Peyer's patch (tissue), 4 donors: ENCODE measurements at regions not wholly inside any gene's neighbourhood (a gene's known extent, or its start where the extent isn't known, plus 50 kb on each side); places are given as distances from the start of the nearest gene placed in this dataset.

Experiments used
- DNase-seq, 3 donors: peaks; one replicate each; pipeline ENCODE4 v3.0.0-alpha.2; 2017 to 2019
- H3K27ac ChIP-seq, 4 donors: fragments of 200-600 bp; sonication (generic); one replicate each; pipeline ENCODE4 v1.5.1; 2016 to 2019
- H3K27me3 ChIP-seq, 2 donors: fragments of 200-600 bp; sonication (generic); one replicate each; pipeline ENCODE4 v1.5.1; 2019
- H3K36me3 ChIP-seq, 3 donors: fragments of 200-600 bp; sonication (generic); one replicate each; pipeline ENCODE4 v1.5.1; 2016 to 2019
- H3K4me1 ChIP-seq, 4 donors: fragments of 200-600 bp; sonication (generic); one replicate each; pipeline ENCODE4 v1.5.1; 2016 to 2019
- H3K4me3 ChIP-seq, 4 donors: fragments of 200-600 bp; sonication (generic); 1 replicate in 3 of 4; 2 replicates in 1 of 4; pipeline ENCODE4 v1.5.1; 2016 to 2019; ENCODE audit warnings: mild to moderate bottlenecking in 1 of 4
- H3K9me3 ChIP-seq, 4 donors: fragments of 200-600 bp; sonication (generic); one replicate each; pipeline ENCODE4 v1.5.1; 2016 to 2019; ENCODE audit warnings: mild to moderate bottlenecking in 1 of 4
- POLR2A ChIP-seq, 2 donors: fragments of 450-650 bp; IDR thresholded peaks; one replicate each; pipeline ENCODE4 v1.5.1; 2017; ENCODE audit warnings: antibody characterized with exemption in 2 of 2, mild to moderate bottlenecking in 2 of 2, moderate library complexity in 2 of 2
- TF ChIP-seq, protein P1 (sequence below), 6 experiments: fragments of 450-650 bp in 4 of 6; fragments of 200-600 bp in 2 of 6; sonication (generic) in 1 of 6; IDR thresholded peaks; one replicate each; pipeline ENCODE4 v1.5.1; 2017 to 2019; ENCODE audit warnings: antibody characterized with exemption in 6 of 6, mild to moderate bottlenecking in 3 of 6, moderate library complexity in 1 of 6

DNA sequence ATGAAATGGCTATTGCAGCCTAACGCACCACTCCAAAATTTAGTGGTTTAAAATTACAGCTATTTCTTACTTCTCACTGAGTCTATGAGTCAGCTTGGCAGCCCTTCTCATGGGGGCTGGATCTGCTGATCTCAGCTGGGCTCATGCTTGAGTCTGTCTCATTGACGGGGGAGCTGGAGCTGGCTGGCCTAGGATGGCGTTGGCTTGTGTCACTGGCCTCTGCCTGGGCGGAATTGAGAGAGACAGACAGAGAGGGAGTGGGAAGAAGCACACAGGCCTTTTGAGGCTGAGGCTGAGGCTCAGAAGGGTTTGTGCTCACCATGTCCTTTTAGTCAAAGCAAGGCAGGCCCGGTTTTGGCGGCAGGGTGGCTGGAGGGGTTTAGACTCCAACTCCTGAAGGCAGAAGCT lies 412.1 kb upstream of the MYT1L start:
- TF ChIP-seq POLR2A (IDR thresholded peaks at IDR 0.05): no peak
- TF ChIP-seq, protein P1, sequence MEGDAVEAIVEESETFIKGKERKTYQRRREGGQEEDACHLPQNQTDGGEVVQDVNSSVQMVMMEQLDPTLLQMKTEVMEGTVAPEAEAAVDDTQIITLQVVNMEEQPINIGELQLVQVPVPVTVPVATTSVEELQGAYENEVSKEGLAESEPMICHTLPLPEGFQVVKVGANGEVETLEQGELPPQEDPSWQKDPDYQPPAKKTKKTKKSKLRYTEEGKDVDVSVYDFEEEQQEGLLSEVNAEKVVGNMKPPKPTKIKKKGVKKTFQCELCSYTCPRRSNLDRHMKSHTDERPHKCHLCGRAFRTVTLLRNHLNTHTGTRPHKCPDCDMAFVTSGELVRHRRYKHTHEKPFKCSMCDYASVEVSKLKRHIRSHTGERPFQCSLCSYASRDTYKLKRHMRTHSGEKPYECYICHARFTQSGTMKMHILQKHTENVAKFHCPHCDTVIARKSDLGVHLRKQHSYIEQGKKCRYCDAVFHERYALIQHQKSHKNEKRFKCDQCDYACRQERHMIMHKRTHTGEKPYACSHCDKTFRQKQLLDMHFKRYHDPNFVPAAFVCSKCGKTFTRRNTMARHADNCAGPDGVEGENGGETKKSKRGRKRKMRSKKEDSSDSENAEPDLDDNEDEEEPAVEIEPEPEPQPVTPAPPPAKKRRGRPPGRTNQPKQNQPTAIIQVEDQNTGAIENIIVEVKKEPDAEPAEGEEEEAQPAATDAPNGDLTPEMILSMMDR (IDR thresholded peaks at IDR 0.05): no peak
- Histone ChIP-seq H3K27ac (no peak overlapping the region), H3K9me3 (no peaks in the 10 kb centered on the region), H3K4me1 (no peaks in the 10 kb centered on the region), H3K27me3 (no peaks in the 10 kb centered on the region), H3K36me3 (no peaks in the 10 kb centered on the region), H3K4me3 (no peak overlapping the region)
- DNase-seq: no peak

DNA sequence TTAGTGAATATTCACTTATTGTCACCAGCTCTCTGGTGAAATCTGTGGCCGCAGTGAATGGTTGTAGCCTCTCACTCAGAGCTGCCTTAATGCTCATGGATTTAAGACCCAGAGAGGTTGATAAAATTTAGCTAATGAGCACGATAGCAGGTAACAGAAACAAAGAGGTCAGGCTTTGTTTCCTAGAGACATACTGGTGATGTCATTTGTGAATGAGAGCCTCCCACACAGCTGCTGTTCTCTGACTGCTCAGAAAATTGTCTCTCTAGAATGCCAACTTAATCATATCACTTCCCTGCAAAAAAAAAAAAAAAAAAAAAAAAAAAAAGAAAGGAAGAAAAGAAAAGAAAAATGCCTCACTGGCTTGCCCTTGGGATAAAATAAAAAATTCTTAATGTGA lies 411.7 kb upstream of the MYT1L start:
- no peak overlapping the region for H3K4me3 ChIP-seq
- no peaks in the 10 kb centered on the region for H3K9me3 ChIP-seq
- H3K36me3 ChIP-seq: no peaks in the 10 kb centered on the region
- no peaks in the 10 kb centered on the region for H3K4me1 ChIP-seq
- no peaks in the 10 kb centered on the region for H3K27me3 ChIP-seq
- TF ChIP-seq, protein P1 (IDR thresholded peaks at IDR 0.05): no peak
- no peak for TF ChIP-seq POLR2A (IDR thresholded peaks at IDR 0.05)
- no peak for DNase-seq
- H3K27ac ChIP-seq: no peak overlapping the region

DNA sequence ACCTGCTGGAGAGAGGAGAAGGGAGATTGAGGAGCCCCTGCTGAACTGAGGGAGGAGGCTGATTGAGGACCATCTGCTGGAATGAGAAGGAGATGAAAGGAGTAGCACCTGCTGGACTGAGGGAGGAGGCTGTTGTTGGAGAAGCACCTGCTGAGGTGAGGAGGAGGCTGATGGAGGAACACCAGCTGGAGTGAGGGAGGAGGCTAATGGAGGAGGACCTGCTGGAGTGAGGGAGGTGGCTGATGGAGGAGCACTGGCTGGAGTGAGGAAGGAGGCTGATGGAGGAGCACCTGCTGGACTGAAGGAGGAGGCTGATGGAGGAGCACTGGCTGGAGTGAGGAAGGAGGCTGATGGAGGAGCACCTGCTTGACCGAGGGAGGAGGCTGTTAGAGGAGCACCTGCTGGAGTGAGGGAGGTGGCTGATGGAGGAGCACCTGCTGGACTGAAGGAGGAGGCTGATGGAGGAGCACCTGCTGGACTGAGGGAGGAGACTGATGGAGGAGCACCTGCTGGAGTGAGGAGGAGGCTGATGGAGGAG lies 409.2 kb upstream of the MYT1L start:
- Histone ChIP-seq H3K27ac (no peak overlapping the region), H3K4me1 (no peaks in the 10 kb centered on the region), H3K4me3 (no peak overlapping the region), H3K27me3 (no peaks in the 10 kb centered on the region), H3K9me3 (no peaks in the 10 kb centered on the region), H3K36me3 (no peaks in the 10 kb centered on the region)
- no peak for DNase-seq
- TF ChIP-seq, protein P1 (IDR thresholded peaks at IDR 0.05): no peak
- no peak for TF ChIP-seq POLR2A (IDR thresholded peaks at IDR 0.05)

DNA sequence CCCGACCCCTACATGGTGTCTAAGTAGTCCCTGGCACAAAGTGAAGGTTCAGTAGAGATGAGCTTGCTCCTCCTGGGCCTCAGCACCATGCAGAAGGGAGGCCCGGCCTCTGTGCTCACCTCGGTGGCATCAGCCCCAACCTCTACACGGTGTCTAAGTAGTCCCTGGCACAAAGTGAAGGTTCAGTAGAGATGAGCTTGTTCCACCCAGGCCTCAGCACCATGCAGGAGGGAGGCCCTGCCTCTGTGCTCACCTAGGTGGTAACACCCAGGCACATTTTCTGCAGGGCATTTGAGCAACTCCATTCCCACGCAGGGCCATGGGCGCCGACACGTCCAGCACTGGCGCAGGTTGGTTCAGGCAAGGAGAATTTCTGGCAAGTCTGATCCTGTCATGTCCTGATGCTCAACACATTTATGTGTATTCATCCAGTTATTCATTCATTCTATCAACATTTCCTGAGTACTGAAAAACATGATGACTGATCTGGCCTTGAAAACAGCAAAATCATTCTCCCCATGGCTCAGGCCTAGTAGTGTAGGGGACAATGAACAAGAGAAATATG lies 408.2 kb upstream of the MYT1L start:
- H3K4me3 ChIP-seq: no peak overlapping the region
- TF ChIP-seq POLR2A (IDR thresholded peaks at IDR 0.05): no peak
- TF ChIP-seq, protein P1 (IDR thresholded peaks at IDR 0.05): no peak
- H3K9me3 ChIP-seq: no peaks in the 10 kb centered on the region
- no peaks in the 10 kb centered on the region for H3K4me1 ChIP-seq
- no peaks in the 10 kb centered on the region for H3K27me3 ChIP-seq
- H3K36me3 ChIP-seq: no peaks in the 10 kb centered on the region
- DNase-seq: no peak
- H3K27ac ChIP-seq: no peak overlapping the region

DNA sequence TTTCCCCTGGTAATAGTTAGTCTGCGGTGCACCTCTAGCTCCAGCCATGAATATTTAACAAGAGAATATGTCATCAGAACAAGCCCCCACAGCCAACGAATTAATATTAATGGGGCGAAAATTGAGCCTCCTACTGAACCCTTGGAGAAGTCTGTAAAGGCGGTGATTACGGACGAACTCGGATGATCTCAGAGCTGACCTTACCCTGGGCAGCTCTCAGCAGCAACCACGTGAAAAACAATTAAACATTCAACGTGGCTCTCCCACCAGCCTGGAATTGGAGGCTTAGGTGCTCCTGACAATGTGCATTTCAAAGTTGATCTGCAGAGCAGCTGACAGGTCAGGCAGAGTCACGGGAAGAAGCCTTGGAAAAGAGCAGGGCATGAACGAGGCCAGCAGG lies 407.6 kb upstream of the MYT1L start:
- H3K9me3 ChIP-seq: peaks cover 0 to 3% (median 0%) of the 10 kb centered on the region in 4 donors
- TF ChIP-seq POLR2A (IDR thresholded peaks at IDR 0.05): no peak
- no peak overlapping the region for H3K4me3 ChIP-seq
- no peaks in the 10 kb centered on the region for H3K27me3 ChIP-seq
- DNase-seq: no peak
- no peaks in the 10 kb centered on the region for H3K36me3 ChIP-seq
- H3K4me1 ChIP-seq: no peaks in the 10 kb centered on the region
- no peak overlapping the region for H3K27ac ChIP-seq

DNA sequence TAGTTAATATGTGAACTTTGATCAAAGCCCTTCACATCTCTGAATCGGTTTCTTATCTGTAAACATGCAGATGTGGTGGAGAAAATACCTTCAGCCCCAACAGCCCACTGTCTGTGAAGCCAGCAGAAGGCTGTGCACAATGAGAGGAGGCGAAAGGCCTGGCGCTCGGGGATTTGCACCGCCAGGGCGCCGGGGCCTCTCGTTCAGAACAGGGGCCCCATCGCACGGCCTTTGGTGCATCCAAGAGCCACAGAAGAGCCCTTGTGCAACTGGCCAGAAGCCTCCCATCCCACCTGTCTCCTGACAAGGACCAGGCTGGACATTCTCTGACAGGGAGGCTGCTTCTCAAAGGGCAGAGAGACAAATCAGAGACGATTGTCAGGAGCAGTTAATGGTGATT lies 407.2 kb upstream of the MYT1L start:
- Histone ChIP-seq H3K4me1 (no peaks in the 10 kb centered on the region), H3K27ac (no peak overlapping the region), H3K9me3 (peaks cover 0 to 5% (median 0%) of the 10 kb centered on the region in 4 donors), H3K27me3 (no peaks in the 10 kb centered on the region), H3K4me3 (no peak overlapping the region), H3K36me3 (no peaks in the 10 kb centered on the region)
- no peak for TF ChIP-seq POLR2A (IDR thresholded peaks at IDR 0.05)
- TF ChIP-seq, protein P1 (IDR thresholded peaks at IDR 0.05): no peak
- no peak for DNase-seq
